ENCODE measurements at regions not wholly inside any gene's neighbourhood (a gene's known extent, or its start where the extent isn't known, plus 50 kb on each side); places are given as distances from the start of the nearest gene placed in this dataset.

DNA sequence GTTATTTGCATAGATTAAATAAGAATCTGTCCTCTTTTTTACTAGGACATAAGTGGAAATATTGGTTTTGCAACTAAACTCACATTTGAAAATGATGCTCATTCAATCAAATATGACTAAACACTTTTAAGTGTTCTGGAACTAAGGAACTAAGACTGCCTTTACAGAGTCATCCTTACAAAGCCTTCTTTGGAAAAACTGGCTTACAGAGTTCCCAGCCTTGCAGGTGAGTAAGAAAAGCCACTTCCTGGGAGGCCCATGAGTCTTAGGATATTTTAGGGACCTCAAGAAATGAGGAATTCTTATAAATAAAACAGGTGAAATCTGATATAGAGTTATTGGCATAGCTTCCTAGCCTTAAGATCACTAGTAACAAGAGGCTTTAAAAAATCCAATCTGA is 135.5 kb downstream of the ALOX5 start:
- Mint-ChIP-seq H3K27me3 (no peaks in the 10 kb centered on the region), H3K27ac (no peak overlapping the region), H3K36me3 (ENCODE audit: low read depth) (no peaks in the 10 kb centered on the region), H3K4me1 (peaks cover 10% of the 10 kb centered on the region), H3K4me3 (no peak overlapping the region)
- ATAC-seq (no peak), DNase-seq (no peak)
- no peaks in the 10 kb centered on the region for H3K9me3 ChIP-seq (ENCODE audit: control insufficient read depth, low read length, poor library complexity, severe bottlenecking)

DNA sequence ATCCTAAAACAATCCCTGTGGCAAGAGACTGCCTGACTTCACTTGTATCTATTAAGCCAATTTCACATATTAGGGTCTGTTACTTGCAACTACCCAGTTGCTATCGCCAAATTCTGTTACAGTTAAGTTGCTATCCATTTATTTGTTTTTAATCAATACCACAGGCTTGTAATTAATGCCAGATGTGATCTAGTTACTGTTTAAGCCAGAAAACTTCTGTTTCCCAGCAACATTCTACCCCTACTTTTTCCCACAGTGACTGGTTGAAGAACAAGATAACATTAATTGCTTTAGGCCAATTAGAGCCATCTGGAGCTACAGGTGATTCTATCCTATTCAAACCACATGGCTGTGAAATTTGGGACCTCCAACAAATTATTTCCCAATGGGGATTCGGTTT is 131.3 kb downstream of the ALOX5 start:
- Mint-ChIP-seq H3K4me1 (peaks cover 20% of the 10 kb centered on the region), H3K27me3 (no peaks in the 10 kb centered on the region), H3K4me3 (no peak overlapping the region), H3K36me3 (ENCODE audit: low read depth) (peaks cover 2% of the 10 kb centered on the region), H3K27ac (no peak overlapping the region)
- H3K9me3 ChIP-seq (ENCODE audit: control insufficient read depth, low read length, poor library complexity, severe bottlenecking): no peaks in the 10 kb centered on the region
- no peak for DNase-seq
- ATAC-seq: no peak

DNA sequence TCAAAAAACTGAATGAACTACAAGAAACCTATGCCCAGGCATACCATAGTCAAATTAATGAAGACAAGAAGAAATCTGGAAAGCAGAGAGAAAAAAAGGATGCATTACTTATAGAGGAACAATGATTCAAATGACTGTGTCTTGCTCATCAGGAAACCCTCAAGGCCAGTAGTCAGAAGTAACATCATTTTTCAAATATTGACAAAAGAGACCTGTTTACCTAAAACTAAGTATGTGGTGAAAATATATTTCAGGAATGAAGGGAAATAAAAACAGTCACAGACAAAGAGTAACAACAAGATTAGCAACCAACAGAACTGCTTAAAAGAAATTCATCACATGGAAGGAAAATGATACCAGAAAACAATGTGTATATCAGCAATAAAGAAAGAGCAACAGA is 128.4 kb downstream of the ALOX5 start:
- Mint-ChIP-seq H3K27ac (no peak overlapping the region), H3K27me3 (no peaks in the 10 kb centered on the region), H3K36me3 (ENCODE audit: low read depth) (peaks cover 5% of the 10 kb centered on the region), H3K4me3 (no peak overlapping the region), H3K4me1 (peaks cover 18% of the 10 kb centered on the region)
- no peaks in the 10 kb centered on the region for H3K9me3 ChIP-seq (ENCODE audit: control insufficient read depth, low read length, poor library complexity, severe bottlenecking)
- DNase-seq: no peak
- no peak for ATAC-seq

DNA sequence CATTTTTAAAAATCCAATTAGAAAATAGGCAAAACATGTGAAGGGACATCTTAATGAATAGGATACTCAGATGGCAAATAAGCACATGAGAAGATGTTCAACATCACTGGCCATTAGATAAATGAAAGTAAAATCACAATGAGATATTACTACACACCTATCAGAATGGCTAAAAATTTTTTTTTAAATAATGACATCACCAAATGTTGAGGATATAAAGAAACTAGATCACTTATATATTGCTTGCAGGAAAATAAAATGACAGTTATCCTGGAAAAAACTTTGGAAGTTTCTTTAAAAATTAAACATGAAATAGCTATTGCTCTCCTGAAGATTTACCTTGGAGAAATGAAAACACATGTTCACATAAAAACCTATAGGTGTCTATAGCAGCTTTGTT is 127.8 kb downstream of the ALOX5 start:
- Mint-ChIP-seq H3K27ac (no peak overlapping the region), H3K4me3 (no peak overlapping the region), H3K36me3 (ENCODE audit: low read depth) (peaks cover 5% of the 10 kb centered on the region), H3K27me3 (no peaks in the 10 kb centered on the region), H3K4me1 (peaks cover 13% of the 10 kb centered on the region)
- DNase-seq: no peak
- ATAC-seq: no peak
- H3K9me3 ChIP-seq (ENCODE audit: control insufficient read depth, low read length, poor library complexity, severe bottlenecking): no peaks in the 10 kb centered on the region

DNA sequence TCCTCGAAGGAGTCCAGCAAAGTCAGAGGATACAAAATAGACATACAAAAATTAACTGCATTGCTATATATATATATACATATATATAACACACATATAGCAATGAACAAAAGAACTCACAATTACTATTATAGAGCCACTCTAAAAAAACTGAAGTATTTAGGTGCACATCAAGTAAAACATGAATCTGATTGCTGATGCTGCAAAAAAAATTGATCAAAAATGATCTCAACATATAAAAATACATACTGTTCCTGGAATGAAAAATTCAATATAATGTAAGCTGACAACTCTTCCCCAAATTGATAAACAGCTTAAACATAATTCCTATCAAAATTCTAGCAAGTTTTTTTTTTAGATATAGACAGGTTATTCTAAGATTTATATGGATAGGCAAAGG is 126.8 kb downstream of the ALOX5 start:
- H3K4me1 Mint-ChIP-seq: peaks cover 13% of the 10 kb centered on the region
- ATAC-seq (no peak), DNase-seq (no peak)
- H3K4me3 Mint-ChIP-seq: no peak overlapping the region
- H3K27me3 Mint-ChIP-seq: no peaks in the 10 kb centered on the region
- peak overlapping the region; percentile 56 for H3K27ac Mint-ChIP-seq
- H3K36me3 Mint-ChIP-seq (ENCODE audit: low read depth): peaks cover 5% of the 10 kb centered on the region
- H3K9me3 ChIP-seq (ENCODE audit: control insufficient read depth, low read length, poor library complexity, severe bottlenecking): no peaks in the 10 kb centered on the region

DNA sequence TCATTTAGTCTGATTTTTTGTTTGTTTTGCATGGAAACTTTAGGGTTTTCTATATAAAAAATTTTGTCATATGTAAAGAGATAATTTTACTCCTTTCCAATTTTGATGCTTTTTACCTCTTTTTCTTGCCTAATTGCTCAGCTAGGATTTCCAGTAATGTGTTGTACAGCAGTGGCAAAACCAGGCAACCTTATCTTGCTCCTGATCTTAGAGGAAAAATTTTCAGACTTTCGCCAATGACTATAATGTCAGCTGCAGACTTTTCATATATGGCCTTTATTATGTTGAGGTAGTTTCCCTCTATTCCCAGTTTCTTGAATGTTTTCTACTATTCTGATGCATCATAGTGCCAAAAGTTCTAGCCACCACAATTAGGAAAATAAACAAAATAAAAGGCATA is 126.3 kb downstream of the ALOX5 start:
- H3K4me3 Mint-ChIP-seq: no peak overlapping the region
- ATAC-seq (no peak), DNase-seq (no peak)
- H3K4me1 Mint-ChIP-seq: peaks cover 10% of the 10 kb centered on the region
- H3K36me3 Mint-ChIP-seq (ENCODE audit: low read depth): peaks cover 5% of the 10 kb centered on the region
- H3K27me3 Mint-ChIP-seq: no peaks in the 10 kb centered on the region
- H3K9me3 ChIP-seq (ENCODE audit: control insufficient read depth, low read length, poor library complexity, severe bottlenecking): no peaks in the 10 kb centered on the region
- no peak overlapping the region for H3K27ac Mint-ChIP-seq

DNA sequence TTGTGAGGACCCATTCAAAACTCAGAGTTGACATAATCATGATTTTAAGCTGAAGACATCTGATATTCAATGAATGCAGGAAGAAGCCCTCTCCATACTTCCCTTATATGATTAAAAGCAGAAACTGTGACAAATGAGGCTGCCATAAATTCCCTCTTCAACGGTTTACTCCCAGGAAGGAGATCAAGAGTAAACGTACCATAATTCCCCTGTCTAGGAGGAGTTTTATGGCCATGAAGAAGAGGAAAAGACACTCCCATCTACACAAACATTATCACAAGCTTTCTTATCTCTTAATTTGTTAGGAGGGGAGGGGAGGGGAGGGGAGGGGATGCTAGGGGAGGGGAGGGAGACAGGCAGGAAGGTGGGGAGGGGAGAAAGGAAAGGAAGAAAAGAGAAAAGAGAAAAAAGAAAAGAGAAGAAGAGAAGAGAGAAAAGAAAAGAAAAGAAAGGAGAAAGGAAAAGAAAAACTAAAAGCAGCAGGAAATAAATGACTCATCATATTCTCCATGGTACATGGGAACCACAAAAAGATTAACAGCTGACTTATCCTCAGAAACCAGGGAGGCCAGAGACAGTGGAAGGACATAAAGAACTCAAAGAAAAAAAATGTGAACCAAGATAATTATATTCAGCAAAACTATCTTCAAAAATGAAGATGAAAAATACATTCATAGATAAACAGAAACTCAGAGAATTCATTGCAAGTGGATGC is 121.6 kb downstream of the ALOX5 start:
- Mint-ChIP-seq H3K36me3 (ENCODE audit: low read depth) (peaks cover 4% of the 10 kb centered on the region), H3K27me3 (no peaks in the 10 kb centered on the region), H3K4me1 (no peaks in the 10 kb centered on the region), H3K4me3 (no peak overlapping the region), H3K27ac (no peak overlapping the region)
- ATAC-seq: no peak
- no peaks in the 10 kb centered on the region for H3K9me3 ChIP-seq (ENCODE audit: control insufficient read depth, low read length, poor library complexity, severe bottlenecking)
- no peak for DNase-seq

Measured in T-helper 17 cell (primary cell).